Epithelial cell of proximal tubule (primary cell): ENCODE measurements at regions not wholly inside any gene's neighbourhood (a gene's known extent, or its start where the extent isn't known, plus 50 kb on each side); places are given as distances from the start of the nearest gene placed in this dataset.

ENCODE experiments used
- DNase-seq: peaks from one replicate; pipeline ENCODE4 v3.0.0-alpha.2; 2011; ENCODE audit warnings: low read depth
- H3K4me3 ChIP-seq: 2 replicates; pipeline ENCODE4 v1.5.1; 2011; ENCODE audit warnings: low read depth, mild to moderate bottlenecking, low read length
- TF ChIP-seq, protein P1 (sequence below): conservative IDR thresholded peaks from 2 replicates; pipeline ENCODE4 v1.5.1; 2012; ENCODE audit warnings: low read depth, mild to moderate bottlenecking, low read length

DNA sequence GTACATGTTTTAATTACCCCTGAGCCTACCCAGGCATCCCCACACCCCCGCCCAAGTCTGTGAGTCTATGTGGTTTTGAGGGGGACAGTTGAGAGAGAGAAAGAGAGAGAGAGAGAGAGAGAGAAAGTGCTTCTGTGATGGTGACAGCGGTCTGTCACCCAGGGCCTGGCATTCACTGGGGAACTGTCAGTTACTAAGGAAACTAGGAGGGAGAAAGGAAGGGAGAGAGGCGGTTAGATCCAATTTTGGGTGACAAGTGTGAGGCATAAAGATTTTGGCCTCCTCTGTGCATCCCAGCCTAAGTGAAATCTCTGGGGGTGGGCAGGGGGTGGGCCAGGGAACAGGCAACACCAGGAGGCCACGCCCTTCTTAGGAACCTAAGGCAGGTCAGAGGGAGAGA is 498.3 kb downstream of the BUD13 start:
- TF ChIP-seq, protein P1, sequence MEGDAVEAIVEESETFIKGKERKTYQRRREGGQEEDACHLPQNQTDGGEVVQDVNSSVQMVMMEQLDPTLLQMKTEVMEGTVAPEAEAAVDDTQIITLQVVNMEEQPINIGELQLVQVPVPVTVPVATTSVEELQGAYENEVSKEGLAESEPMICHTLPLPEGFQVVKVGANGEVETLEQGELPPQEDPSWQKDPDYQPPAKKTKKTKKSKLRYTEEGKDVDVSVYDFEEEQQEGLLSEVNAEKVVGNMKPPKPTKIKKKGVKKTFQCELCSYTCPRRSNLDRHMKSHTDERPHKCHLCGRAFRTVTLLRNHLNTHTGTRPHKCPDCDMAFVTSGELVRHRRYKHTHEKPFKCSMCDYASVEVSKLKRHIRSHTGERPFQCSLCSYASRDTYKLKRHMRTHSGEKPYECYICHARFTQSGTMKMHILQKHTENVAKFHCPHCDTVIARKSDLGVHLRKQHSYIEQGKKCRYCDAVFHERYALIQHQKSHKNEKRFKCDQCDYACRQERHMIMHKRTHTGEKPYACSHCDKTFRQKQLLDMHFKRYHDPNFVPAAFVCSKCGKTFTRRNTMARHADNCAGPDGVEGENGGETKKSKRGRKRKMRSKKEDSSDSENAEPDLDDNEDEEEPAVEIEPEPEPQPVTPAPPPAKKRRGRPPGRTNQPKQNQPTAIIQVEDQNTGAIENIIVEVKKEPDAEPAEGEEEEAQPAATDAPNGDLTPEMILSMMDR = no peak
- no peak overlapping the region for H3K4me3 ChIP-seq
- DNase-seq = no peak

DNA sequence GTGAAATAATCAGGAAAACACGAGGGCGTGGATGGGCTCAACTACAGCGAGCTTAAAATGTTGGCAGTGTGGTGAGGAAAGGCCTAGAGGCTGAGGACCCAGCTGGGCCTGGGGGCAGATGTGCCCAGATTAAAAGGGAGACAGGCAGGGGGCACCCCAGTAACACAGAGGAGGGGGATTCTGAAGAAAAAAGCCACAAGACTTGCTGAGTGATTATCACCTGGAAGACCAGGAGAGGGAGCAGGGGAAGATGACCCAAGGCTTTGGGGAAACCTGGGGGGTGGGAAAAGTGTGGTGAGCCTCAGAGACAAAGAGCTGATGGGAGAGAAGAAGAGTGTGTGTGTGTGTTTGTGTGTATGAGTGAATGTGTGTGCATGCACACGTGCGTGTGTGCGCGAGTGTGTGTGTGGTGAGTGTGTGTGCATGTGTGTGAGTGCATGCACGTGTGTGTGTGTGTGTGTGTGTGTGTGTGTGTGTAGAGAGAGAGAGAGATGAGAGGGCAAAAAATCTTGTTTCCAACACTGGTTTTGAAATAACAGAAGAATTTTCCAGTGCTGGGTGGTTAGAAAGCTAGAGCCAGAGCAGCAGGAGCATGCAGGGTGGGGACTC is 500.5 kb downstream of the BUD13 start:
- TF ChIP-seq, protein P1 = no peak
- H3K4me3 ChIP-seq = no peak overlapping the region

DNA sequence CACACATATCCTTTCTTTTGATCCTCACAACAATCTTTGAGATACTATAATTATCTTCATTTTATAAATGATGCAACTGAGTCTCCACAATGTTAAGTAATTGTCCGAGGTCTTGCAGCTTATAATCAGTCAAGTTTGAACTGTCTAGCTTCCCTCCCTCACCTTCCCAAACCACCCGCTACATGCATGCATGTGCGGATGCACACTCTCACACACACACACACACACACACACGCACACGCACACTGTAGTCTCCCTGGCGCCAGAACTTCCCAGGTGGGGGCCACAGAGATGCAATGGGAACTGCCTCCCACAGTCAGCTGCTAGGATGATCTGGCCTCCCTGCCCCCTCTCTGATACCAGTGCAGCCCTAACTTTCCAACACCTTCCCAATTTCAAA is 501.3 kb downstream of the BUD13 start:
- TF ChIP-seq, protein P1 = no peak
- H3K4me3 ChIP-seq = no peak overlapping the region
- no peak for DNase-seq

More for the DNA sequence above, 500.5 kb downstream of the BUD13 start:
- DNase-seq = no peak

DNA sequence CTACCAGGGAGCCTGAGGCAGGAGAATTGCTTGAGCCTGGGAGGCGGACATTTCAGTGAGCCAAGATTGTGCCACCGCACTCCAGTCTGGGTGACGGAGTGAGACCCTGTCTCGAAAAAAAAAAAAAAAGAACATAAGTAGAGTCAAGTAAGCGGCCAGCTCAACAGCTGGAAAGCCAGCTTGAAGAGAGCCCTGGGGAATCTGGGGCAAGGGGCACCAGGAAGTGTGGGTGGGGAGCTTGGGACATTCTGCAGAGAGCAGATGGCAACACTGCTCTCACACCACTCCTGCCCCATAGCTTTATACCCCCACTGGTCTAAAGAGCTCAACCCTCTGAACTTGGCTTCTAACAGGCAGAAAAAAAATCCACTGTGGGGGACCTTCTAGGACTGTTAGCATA is 505.6 kb downstream of the BUD13 start:
- DNase-seq = no peak
- no peak overlapping the region for H3K4me3 ChIP-seq
- TF ChIP-seq, protein P1 = no peak

GRCh38 chr11:116263770-116264169 is 509.0 kb downstream of the BUD13 start:
- TF ChIP-seq, protein P1 = no peak
- no peak overlapping the region for H3K4me3 ChIP-seq
- no peak for DNase-seq

DNA sequence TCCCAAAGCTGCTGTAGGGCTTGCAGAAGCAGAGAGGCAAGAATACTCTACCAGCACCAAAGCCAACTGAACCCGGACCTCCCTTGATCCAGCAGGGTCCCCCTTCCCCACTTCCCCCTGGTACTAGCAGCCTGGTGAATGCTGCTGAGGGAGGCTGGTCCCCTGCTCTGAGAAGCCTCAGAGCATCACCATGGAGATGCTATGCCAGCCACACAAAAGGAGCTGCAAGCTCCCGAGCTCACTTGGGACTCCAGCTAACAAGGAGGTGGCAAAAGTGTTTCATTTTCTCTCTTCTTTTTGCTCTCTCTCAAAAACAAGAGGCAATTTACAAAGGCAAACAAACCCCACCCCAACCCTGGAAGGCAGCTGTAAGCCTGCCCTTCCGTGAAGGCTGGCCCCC is 509.8 kb downstream of the BUD13 start:
- TF ChIP-seq, protein P1 = no peak
- H3K4me3 ChIP-seq = no peak overlapping the region
- no peak for DNase-seq

GRCh38 chr11:116262370-116262769 is 510.4 kb downstream of the BUD13 start:
- H3K4me3 ChIP-seq = no peak overlapping the region
- no peak for DNase-seq
- TF ChIP-seq, protein P1 = no peak
